Activated naive CD8-positive, alpha-beta T cell treated with anti-CD3 and anti-CD28 coated beads for 36 hours (primary cell): ENCODE measurements at regions not wholly inside any gene's neighbourhood (a gene's known extent, or its start where the extent isn't known, plus 50 kb on each side); places are given as distances from the start of the nearest gene placed in this dataset.

Source experiments
- DNase-seq: peaks from one replicate; pipeline ENCODE4 v3.0.0; 2021
- H3K27ac Mint-ChIP-seq: one replicate; pipeline ENCODE4 v1.8.0; 2022; ENCODE audit warnings: mild to moderate bottlenecking, moderate library complexity, mixed read lengths
- H3K27me3 Mint-ChIP-seq: one replicate; pipeline ENCODE4 v1.8.0; 2022; ENCODE audit warnings: mild to moderate bottlenecking, mixed read lengths
- H3K36me3 Mint-ChIP-seq: one replicate; pipeline ENCODE4 v1.8.0; 2021; ENCODE audit warnings: mild to moderate bottlenecking, mixed read lengths
- H3K4me1 Mint-ChIP-seq: one replicate; pipeline ENCODE4 v1.8.0; 2021; ENCODE audit warnings: mixed read lengths
- H3K4me3 Mint-ChIP-seq: one replicate; pipeline ENCODE4 v1.8.0; 2022; ENCODE audit warnings: mild to moderate bottlenecking, moderate library complexity, mixed read lengths
- H3K9me3 Mint-ChIP-seq: one replicate; pipeline ENCODE4 v1.8.0; 2022; ENCODE audit warnings: mixed read lengths

GRCh38 chr2:106572541-106573450 lies 85.6 kb downstream of the CD8B2 start:
- DNase-seq: peak; percentile 22
- H3K9me3 Mint-ChIP-seq: no peaks in the 10 kb centered on the region
- no peak overlapping the region for H3K27ac Mint-ChIP-seq
- no peaks in the 10 kb centered on the region for H3K4me1 Mint-ChIP-seq
- no peak overlapping the region for H3K4me3 Mint-ChIP-seq
- peaks cover 5% of the 10 kb centered on the region for H3K27me3 Mint-ChIP-seq
- no peaks in the 10 kb centered on the region for H3K36me3 Mint-ChIP-seq

DNA sequence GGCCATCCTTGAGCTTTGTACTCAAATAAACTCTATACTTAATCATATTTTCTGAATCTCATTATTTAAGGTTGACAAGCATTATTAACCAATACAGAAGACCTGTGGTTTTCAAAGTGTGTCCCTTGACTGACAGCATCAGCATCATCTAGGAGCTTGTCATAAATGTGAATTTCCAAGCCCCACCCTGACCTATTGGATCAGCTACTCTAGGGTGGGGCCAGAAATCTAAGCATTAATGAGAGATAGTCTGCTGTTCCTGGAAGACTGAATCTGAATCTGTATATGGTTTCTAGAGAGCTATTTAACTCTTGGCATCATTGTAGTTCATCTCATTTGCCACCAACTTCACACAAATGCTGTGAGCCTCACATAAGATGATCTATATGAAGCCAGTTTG lies 86.6 kb downstream of the CD8B2 start:
- H3K36me3 Mint-ChIP-seq: no peaks in the 10 kb centered on the region
- H3K27me3 Mint-ChIP-seq: peaks cover 10% of the 10 kb centered on the region
- no peak for DNase-seq
- H3K9me3 Mint-ChIP-seq: no peaks in the 10 kb centered on the region
- H3K4me1 Mint-ChIP-seq: no peaks in the 10 kb centered on the region
- H3K27ac Mint-ChIP-seq: no peak overlapping the region
- no peak overlapping the region for H3K4me3 Mint-ChIP-seq

DNA sequence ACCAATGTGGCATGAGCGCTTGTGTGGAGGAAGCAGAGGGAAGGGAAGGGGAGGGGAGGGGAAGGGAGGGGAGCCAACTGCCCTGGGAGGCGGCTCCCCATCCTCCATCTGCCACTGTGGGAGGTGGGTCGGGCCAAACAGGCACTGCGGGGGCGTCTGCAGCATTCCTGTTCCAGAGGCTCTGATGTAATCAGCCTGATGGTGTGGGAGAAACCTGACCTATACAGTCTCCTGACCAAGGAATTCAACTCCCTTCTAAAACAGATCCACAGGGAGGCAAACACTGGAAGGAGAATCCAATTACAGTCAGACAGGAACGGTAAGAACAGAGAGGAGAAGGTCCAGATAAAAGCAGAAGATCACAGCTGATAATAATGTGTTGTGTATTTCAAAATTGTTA lies 88.8 kb downstream of the CD8B2 start:
- H3K36me3 Mint-ChIP-seq: no peaks in the 10 kb centered on the region
- H3K27me3 Mint-ChIP-seq: peaks cover 15% of the 10 kb centered on the region
- H3K27ac Mint-ChIP-seq: no peak overlapping the region
- no peak for DNase-seq
- no peaks in the 10 kb centered on the region for H3K9me3 Mint-ChIP-seq
- peaks cover 4% of the 10 kb centered on the region for H3K4me1 Mint-ChIP-seq
- no peak overlapping the region for H3K4me3 Mint-ChIP-seq

- Mint-ChIP-seq H3K36me3 (no peaks in the 10 kb centered on the region), H3K9me3 (no peaks in the 10 kb centered on the region), H3K27me3 (peaks cover 25% of the 10 kb centered on the region), H3K27ac (no peak overlapping the region), H3K4me3 (no peak overlapping the region), H3K4me1 (peaks cover 12% of the 10 kb centered on the region)
- no peak for DNase-seq
Measured at GRCh38 chr2:106577255-106577651, 90.1 kb downstream of the CD8B2 start.

- Mint-ChIP-seq H3K27me3 (peaks cover 40% of the 10 kb centered on the region), H3K27ac (no peak overlapping the region), H3K9me3 (no peaks in the 10 kb centered on the region), H3K36me3 (no peaks in the 10 kb centered on the region), H3K4me1 (peaks cover 17% of the 10 kb centered on the region), H3K4me3 (no peak overlapping the region)
- no peak for DNase-seq
Measured at GRCh38 chr2:106579750-106580197, 92.6 kb downstream of the CD8B2 start.

GRCh38 chr2:106580241-106580640 lies 93.1 kb downstream of the CD8B2 start:
- Mint-ChIP-seq H3K36me3 (no peaks in the 10 kb centered on the region), H3K4me3 (no peak overlapping the region), H3K27ac (no peak overlapping the region), H3K9me3 (no peaks in the 10 kb centered on the region), H3K4me1 (peaks cover 17% of the 10 kb centered on the region), H3K27me3 (peaks cover 44% of the 10 kb centered on the region)
- no peak for DNase-seq

- Mint-ChIP-seq H3K36me3 (no peaks in the 10 kb centered on the region), H3K27me3 (peaks cover 52% of the 10 kb centered on the region), H3K4me3 (peak overlapping the region; percentile 84), H3K4me1 (peaks cover 17% of the 10 kb centered on the region), H3K9me3 (no peaks in the 10 kb centered on the region), H3K27ac (no peak overlapping the region)
- no peak for DNase-seq
Measured at GRCh38 chr2:106581328-106581727, 94.2 kb downstream of the CD8B2 start.

- Mint-ChIP-seq H3K36me3 (no peaks in the 10 kb centered on the region), H3K4me1 (peaks cover 17% of the 10 kb centered on the region), H3K4me3 (peak overlapping the region; percentile 84), H3K27ac (peak overlapping the region; percentile 73), H3K27me3 (peaks cover 55% of the 10 kb centered on the region), H3K9me3 (no peaks in the 10 kb centered on the region)
- DNase-seq: no peak
Measured at GRCh38 chr2:106581755-106582147, 94.6 kb downstream of the CD8B2 start.

- no peaks in the 10 kb centered on the region for H3K36me3 Mint-ChIP-seq
- DNase-seq: peak; percentile 70
- H3K4me3 Mint-ChIP-seq: peak overlapping the region; percentile 84
- H3K27me3 Mint-ChIP-seq: peaks cover 57% of the 10 kb centered on the region
- peak overlapping the region; percentile 81 for H3K27ac Mint-ChIP-seq
- no peaks in the 10 kb centered on the region for H3K9me3 Mint-ChIP-seq
- peaks cover 19% of the 10 kb centered on the region for H3K4me1 Mint-ChIP-seq
Measured at GRCh38 chr2:106582148-106583143, 95.3 kb downstream of the CD8B2 start.

DNA sequence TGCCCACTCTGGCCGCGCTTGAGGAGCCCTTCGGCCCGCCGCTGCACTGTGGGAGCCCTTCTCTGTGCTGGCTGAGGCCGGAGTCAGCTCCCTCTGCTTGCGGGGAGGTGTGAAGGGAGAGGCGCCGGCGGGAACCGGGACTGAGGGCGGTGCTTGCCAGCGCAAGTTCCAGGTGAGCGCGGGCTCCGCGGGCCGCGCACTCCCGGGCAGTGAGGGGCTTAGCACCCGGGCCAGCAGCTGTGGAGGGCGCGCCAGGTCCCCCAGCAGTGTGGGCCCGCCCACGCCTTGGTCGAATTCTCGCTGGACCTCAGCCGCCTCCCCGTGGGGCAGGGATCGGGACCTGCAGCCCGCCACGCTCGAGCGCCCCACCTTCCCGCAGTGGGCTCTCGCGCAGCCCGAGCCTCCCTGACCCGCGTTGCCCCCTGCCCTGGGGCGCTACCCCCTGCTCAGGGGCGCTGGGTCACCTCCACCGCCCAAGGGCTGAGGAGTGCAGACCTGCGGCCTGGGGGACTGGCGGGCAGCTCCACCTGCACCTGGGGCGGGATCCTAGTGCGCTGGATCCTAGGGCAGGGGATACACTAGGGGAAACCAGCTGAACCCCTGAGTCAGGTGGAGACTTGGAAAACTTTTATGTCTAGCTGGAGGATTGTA lies 97.3 kb downstream of the CD8B2 start:
- peaks cover 52% of the 10 kb centered on the region for H3K27me3 Mint-ChIP-seq

GRCh38 chr2:106596844-106597243 lies 109.7 kb downstream of the CD8B2 start:
- Mint-ChIP-seq H3K9me3 (no peaks in the 10 kb centered on the region), H3K4me1 (no peaks in the 10 kb centered on the region), H3K36me3 (no peaks in the 10 kb centered on the region), H3K27ac (no peak overlapping the region), H3K27me3 (peaks cover 18% of the 10 kb centered on the region), H3K4me3 (no peak overlapping the region)
- DNase-seq: no peak

More for the DNA sequence above, 97.3 kb downstream of the CD8B2 start:
- H3K27ac Mint-ChIP-seq: no peak overlapping the region
- H3K4me1 Mint-ChIP-seq: peaks cover 20% of the 10 kb centered on the region
- H3K9me3 Mint-ChIP-seq: no peaks in the 10 kb centered on the region
- DNase-seq: no peak
- H3K36me3 Mint-ChIP-seq: no peaks in the 10 kb centered on the region
- no peak overlapping the region for H3K4me3 Mint-ChIP-seq

GRCh38 chr2:106599540-106599939 lies 112.4 kb downstream of the CD8B2 start:
- Mint-ChIP-seq H3K4me1 (no peaks in the 10 kb centered on the region), H3K36me3 (no peaks in the 10 kb centered on the region), H3K9me3 (no peaks in the 10 kb centered on the region), H3K4me3 (no peak overlapping the region), H3K27me3 (peaks cover 18% of the 10 kb centered on the region), H3K27ac (no peak overlapping the region)
- no peak for DNase-seq

DNA sequence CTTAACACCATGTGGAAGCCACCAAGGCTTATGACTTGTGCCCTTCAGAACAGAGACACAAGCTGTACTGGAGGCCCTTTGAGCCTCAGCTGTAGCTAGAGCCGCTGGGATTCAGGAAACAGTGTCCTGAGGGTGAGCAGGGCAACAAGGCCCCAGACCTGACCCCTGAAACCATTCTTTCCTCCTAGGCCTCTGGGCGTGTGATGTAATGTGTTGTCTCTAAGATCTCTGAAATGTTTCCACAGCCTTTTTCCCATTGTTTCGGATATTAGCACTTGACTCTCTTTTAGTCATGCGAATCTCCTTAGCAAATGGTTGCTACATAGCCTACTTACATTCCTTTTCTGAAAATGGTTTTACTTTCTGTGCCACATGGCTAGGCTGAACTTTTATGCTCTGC lies 114.9 kb downstream of the CD8B2 start:
- H3K27me3 Mint-ChIP-seq: peaks cover 8% of the 10 kb centered on the region
- no peak overlapping the region for H3K4me3 Mint-ChIP-seq
- no peak for DNase-seq
- H3K27ac Mint-ChIP-seq: no peak overlapping the region
- H3K4me1 Mint-ChIP-seq: no peaks in the 10 kb centered on the region
- H3K36me3 Mint-ChIP-seq: no peaks in the 10 kb centered on the region
- no peaks in the 10 kb centered on the region for H3K9me3 Mint-ChIP-seq

GRCh38 chr2:106606652-106607051 lies 119.5 kb downstream of the CD8B2 start:
- no peak overlapping the region for H3K27ac Mint-ChIP-seq
- no peak overlapping the region for H3K4me3 Mint-ChIP-seq
- H3K27me3 Mint-ChIP-seq: no peaks in the 10 kb centered on the region
- no peak for DNase-seq
- H3K36me3 Mint-ChIP-seq: no peaks in the 10 kb centered on the region
- H3K9me3 Mint-ChIP-seq: no peaks in the 10 kb centered on the region
- no peaks in the 10 kb centered on the region for H3K4me1 Mint-ChIP-seq

- Mint-ChIP-seq H3K9me3 (no peaks in the 10 kb centered on the region), H3K4me1 (no peaks in the 10 kb centered on the region), H3K27ac (no peak overlapping the region), H3K36me3 (no peaks in the 10 kb centered on the region), H3K4me3 (no peak overlapping the region), H3K27me3 (no peaks in the 10 kb centered on the region)
- no peak for DNase-seq
Measured at GRCh38 chr2:106607371-106607770, 120.2 kb downstream of the CD8B2 start.
